ENCODE measurements at regions not wholly inside any gene's neighbourhood (a gene's known extent, or its start where the extent isn't known, plus 50 kb on each side); places are given as distances from the start of the nearest gene placed in this dataset.

DNA sequence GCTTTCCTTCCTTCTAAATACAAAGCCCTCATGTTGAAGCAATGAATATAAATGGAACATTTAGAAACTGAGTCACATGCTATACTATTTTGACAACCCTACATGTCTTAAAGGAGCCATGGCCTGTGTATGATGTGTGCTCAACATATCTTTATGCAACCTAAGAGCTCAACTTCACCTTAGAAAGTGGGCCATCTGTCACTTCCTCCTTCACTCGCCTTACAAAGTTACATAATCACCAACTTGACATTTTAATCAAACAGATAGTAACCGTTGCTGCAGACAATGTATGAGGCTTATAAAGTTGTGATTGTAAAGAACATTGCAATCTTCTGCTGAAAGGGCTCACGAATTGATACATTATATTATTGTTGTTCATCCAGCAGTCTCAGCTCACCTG, 163.6 kb downstream of the SERPINI1 start:
- WGBS (ENCODE audit: low lambda C conversion rate, missing lambda C conversion rate): 73% methylated on average over 3 of the region's 3 CpGs
- TF ChIP-seq, protein P1, sequence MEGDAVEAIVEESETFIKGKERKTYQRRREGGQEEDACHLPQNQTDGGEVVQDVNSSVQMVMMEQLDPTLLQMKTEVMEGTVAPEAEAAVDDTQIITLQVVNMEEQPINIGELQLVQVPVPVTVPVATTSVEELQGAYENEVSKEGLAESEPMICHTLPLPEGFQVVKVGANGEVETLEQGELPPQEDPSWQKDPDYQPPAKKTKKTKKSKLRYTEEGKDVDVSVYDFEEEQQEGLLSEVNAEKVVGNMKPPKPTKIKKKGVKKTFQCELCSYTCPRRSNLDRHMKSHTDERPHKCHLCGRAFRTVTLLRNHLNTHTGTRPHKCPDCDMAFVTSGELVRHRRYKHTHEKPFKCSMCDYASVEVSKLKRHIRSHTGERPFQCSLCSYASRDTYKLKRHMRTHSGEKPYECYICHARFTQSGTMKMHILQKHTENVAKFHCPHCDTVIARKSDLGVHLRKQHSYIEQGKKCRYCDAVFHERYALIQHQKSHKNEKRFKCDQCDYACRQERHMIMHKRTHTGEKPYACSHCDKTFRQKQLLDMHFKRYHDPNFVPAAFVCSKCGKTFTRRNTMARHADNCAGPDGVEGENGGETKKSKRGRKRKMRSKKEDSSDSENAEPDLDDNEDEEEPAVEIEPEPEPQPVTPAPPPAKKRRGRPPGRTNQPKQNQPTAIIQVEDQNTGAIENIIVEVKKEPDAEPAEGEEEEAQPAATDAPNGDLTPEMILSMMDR (IDR thresholded peaks at IDR 0.05; ENCODE audit: poor library complexity): no peak
- TF ChIP-seq EZH2 (IDR thresholded peaks at IDR 0.05; ENCODE audit: borderline replicate concordance): no peak
- TF ChIP-seq EZH2phosphoT487 (IDR thresholded peaks at IDR 0.05; ENCODE audit: low read depth, severe bottlenecking, unreplicated experiment): no peak
- H3K79me2 ChIP-seq: no peaks in the 10 kb centered on the region
- no peak overlapping the region for H3K27ac ChIP-seq
- no peaks in the 10 kb centered on the region for H4K20me1 ChIP-seq (ENCODE audit: insufficient read depth, poor library complexity, severe bottlenecking)
- no peak overlapping the region for H3K4me3 ChIP-seq
- H3K9me2 ChIP-seq (replicated peaks; ENCODE audit: insufficient read depth): no peaks in the 10 kb centered on the region
- no peaks in the 10 kb centered on the region for H3K9me3 ChIP-seq (ENCODE audit: low read depth)
- H3K4me1 ChIP-seq (ENCODE audit: insufficient read depth): peaks cover 6% of the 10 kb centered on the region
- H3K36me3 ChIP-seq (replicated peaks; ENCODE audit: insufficient read depth, low read depth): no peaks in the 10 kb centered on the region
- H3K4me2 ChIP-seq: no peak overlapping the region
- no peak overlapping the region for H2AFZ ChIP-seq
- DNase-seq (ENCODE audit: low spot score): no peak
- no peaks in the 10 kb centered on the region for H3K27me3 ChIP-seq

DNA sequence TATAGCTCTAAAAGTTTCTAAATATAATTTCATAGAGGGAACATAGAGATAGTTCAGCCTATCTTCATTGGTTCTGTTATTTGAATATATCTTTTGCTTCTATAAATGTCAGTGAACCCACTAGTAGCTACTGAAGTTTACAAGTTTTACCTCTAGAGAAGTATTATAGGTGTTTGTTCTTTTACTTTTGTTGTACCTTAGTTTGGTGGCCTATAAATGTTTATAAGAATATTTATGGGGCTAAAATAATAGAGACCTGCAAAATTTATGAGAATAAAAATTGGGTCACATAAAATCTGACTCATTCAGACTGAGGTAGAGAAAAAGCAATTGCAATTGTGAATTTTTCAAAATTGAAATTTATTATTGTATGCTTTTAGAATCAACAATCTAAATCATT, 162.6 kb downstream of the SERPINI1 start:
- Histone ChIP-seq H2AFZ (no peak overlapping the region), H3K27me3 (no peaks in the 10 kb centered on the region), H3K79me2 (no peaks in the 10 kb centered on the region), H3K9me3 (ENCODE audit: low read depth) (no peaks in the 10 kb centered on the region), H3K9me2 (replicated peaks; ENCODE audit: insufficient read depth) (no peaks in the 10 kb centered on the region), H3K27ac (no peak overlapping the region), H3K36me3 (replicated peaks; ENCODE audit: insufficient read depth, low read depth) (no peaks in the 10 kb centered on the region), H3K4me2 (no peak overlapping the region), H4K20me1 (ENCODE audit: insufficient read depth, poor library complexity, severe bottlenecking) (no peaks in the 10 kb centered on the region), H3K4me1 (ENCODE audit: insufficient read depth) (peaks cover 6% of the 10 kb centered on the region), H3K4me3 (no peak overlapping the region)
- no peak for DNase-seq (ENCODE audit: low spot score)
- TF ChIP-seq, protein P1 (IDR thresholded peaks at IDR 0.05; ENCODE audit: poor library complexity): no peak
- no peak for TF ChIP-seq EZH2phosphoT487 (IDR thresholded peaks at IDR 0.05; ENCODE audit: low read depth, severe bottlenecking, unreplicated experiment)

DNA sequence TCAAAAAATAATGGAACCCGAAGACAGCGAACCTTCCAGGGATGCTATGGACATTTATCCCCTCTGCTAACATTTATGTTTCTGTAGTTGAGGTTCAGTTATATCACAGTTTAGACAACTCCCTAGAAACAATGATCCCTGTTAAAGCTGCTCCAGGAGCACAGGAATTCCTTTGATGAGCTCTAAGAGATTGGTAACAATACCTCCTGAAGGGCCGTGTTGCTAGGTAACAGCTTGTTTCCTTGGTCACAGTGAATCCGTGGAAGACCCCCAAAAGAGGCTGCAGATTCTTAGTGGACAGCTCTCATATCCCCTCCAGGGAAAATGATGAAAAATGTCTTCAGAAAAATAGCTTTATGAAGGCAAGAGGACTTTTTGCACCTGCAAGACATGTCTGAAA, 160.2 kb downstream of the SERPINI1 start:
- TF ChIP-seq, protein P1 (IDR thresholded peaks at IDR 0.05; ENCODE audit: poor library complexity): no peak
- TF ChIP-seq EZH2phosphoT487 (IDR thresholded peaks at IDR 0.05; ENCODE audit: low read depth, severe bottlenecking, unreplicated experiment) (no peak), EZH2 (IDR thresholded peaks at IDR 0.05; ENCODE audit: borderline replicate concordance) (no peak)
- Histone ChIP-seq H3K4me3 (no peak overlapping the region), H3K9me3 (ENCODE audit: low read depth) (no peaks in the 10 kb centered on the region), H3K79me2 (no peaks in the 10 kb centered on the region), H3K4me1 (ENCODE audit: insufficient read depth) (peaks cover 6% of the 10 kb centered on the region), H2AFZ (no peak overlapping the region), H3K27ac (no peak overlapping the region), H3K9me2 (replicated peaks; ENCODE audit: insufficient read depth) (no peaks in the 10 kb centered on the region), H3K36me3 (replicated peaks; ENCODE audit: insufficient read depth, low read depth) (no peaks in the 10 kb centered on the region), H4K20me1 (ENCODE audit: insufficient read depth, poor library complexity, severe bottlenecking) (no peaks in the 10 kb centered on the region), H3K4me2 (no peak overlapping the region), H3K27me3 (no peaks in the 10 kb centered on the region)
- DNase-seq (ENCODE audit: low spot score): no peak
- WGBS (ENCODE audit: low lambda C conversion rate, missing lambda C conversion rate): 49% methylated on average over 4 of the region's 4 CpGs

DNA sequence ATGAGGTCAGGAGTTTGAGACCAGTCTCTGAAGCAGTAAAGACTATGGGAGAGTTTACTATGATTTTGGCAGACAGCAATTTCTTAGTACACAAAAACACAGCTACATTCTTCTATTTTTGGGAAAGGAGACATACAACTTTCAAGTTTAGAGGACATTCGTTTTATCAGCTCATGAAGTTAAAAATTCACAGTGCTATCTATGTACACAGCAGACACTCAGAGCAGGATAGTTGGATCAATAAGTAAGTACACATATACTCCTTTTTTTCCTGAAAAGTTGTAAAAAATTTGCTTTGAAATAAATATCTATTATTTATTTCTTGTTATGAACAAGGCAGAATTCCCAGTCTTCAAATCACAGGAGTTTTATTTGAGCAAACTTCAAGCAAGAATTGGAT, 159.7 kb downstream of the SERPINI1 start:
- Histone ChIP-seq H3K9me2 (replicated peaks; ENCODE audit: insufficient read depth) (no peaks in the 10 kb centered on the region), H3K4me1 (ENCODE audit: insufficient read depth) (peaks cover 6% of the 10 kb centered on the region), H3K4me2 (no peak overlapping the region), H3K36me3 (replicated peaks; ENCODE audit: insufficient read depth, low read depth) (no peaks in the 10 kb centered on the region), H3K79me2 (no peaks in the 10 kb centered on the region), H3K4me3 (no peak overlapping the region), H2AFZ (no peak overlapping the region), H3K27me3 (no peaks in the 10 kb centered on the region), H3K9me3 (ENCODE audit: low read depth) (no peaks in the 10 kb centered on the region), H3K27ac (no peak overlapping the region), H4K20me1 (ENCODE audit: insufficient read depth, poor library complexity, severe bottlenecking) (no peaks in the 10 kb centered on the region)
- 74% methylated on average over 1 of the region's 1 CpG for WGBS (ENCODE audit: low lambda C conversion rate, missing lambda C conversion rate)
- TF ChIP-seq EZH2 (IDR thresholded peaks at IDR 0.05; ENCODE audit: borderline replicate concordance): no peak
- TF ChIP-seq, protein P1 (IDR thresholded peaks at IDR 0.05; ENCODE audit: poor library complexity): no peak
- no peak for TF ChIP-seq EZH2phosphoT487 (IDR thresholded peaks at IDR 0.05; ENCODE audit: low read depth, severe bottlenecking, unreplicated experiment)
- no peak for DNase-seq (ENCODE audit: low spot score)

All from hepatocyte (in vitro differentiated cells).